ENCODE measurements at regions not wholly inside any gene's neighbourhood (a gene's known extent, or its start where the extent isn't known, plus 50 kb on each side); places are given as distances from the start of the nearest gene placed in this dataset.

GRCh38 chr4:3353752-3354454, 61.1 kb downstream of the RGS12 start:
- Histone ChIP-seq H3K27me3 (ENCODE audit: insufficient read depth, low read depth, low read length) (no peaks in the 10 kb centered on the region), H3K79me2 (replicated peaks; ENCODE audit: insufficient read depth, low read length) (peaks cover 8% of the 10 kb centered on the region), H3F3A (ENCODE audit: insufficient read depth, low read length, poor library complexity, severe bottlenecking) (no peaks in the 10 kb centered on the region), H3K36me3 (ENCODE audit: insufficient read depth, low read length) (no peaks in the 10 kb centered on the region), H3K27ac (ENCODE audit: low read length) (no peak overlapping the region), H3K9ac (ENCODE audit: low read length) (no peak overlapping the region), H3K9me3 (ENCODE audit: low read length) (no peaks in the 10 kb centered on the region), H3K4me3 (ENCODE audit: low read length) (no peak overlapping the region), H3K9me2 (ENCODE audit: insufficient read depth, low read length) (no peaks in the 10 kb centered on the region), H3K4me2 (ENCODE audit: low read length) (no peak overlapping the region), H4K20me1 (ENCODE audit: insufficient read depth) (no peaks in the 10 kb centered on the region), H2AFZ (ENCODE audit: low read depth, low read length) (no peak overlapping the region)
- no peak for TF ChIP-seq SMC3 (conservative IDR thresholded peaks at IDR 0.05; ENCODE audit: poor library complexity)
- TF ChIP-seq CTCF (IDR thresholded peaks at IDR 0.05; ENCODE audit: poor library complexity, severe bottlenecking), result no peak
- TF ChIP-seq TAF1 (IDR thresholded peaks at IDR 0.05; ENCODE audit: low read depth), result no peak
- no peak for TF ChIP-seq POLR2AphosphoS5 (IDR thresholded peaks at IDR 0.05)
- no peak for TF ChIP-seq EZH2 (IDR thresholded peaks at IDR 0.05; ENCODE audit: borderline replicate concordance, insufficient read depth, low read length, poor library complexity, severe bottlenecking)
- TF ChIP-seq MXI1 (conservative IDR thresholded peaks at IDR 0.05; ENCODE audit: poor library complexity, severe bottlenecking), result no peak
- TF ChIP-seq EP300 (conservative IDR thresholded peaks at IDR 0.05; ENCODE audit: poor library complexity, severe bottlenecking), result no peak
- no peak for TF ChIP-seq REST (IDR thresholded peaks at IDR 0.05; ENCODE audit: borderline replicate concordance)
- TF ChIP-seq RAD21 (conservative IDR thresholded peaks at IDR 0.05), result no peak

GRCh38 chr4:3354455-3354811, 61.6 kb downstream of the RGS12 start:
- H3K4me3 ChIP-seq (ENCODE audit: low read length), result no peak overlapping the region
- H3K79me2 ChIP-seq (replicated peaks; ENCODE audit: insufficient read depth, low read length), result peaks cover 8% of the 10 kb centered on the region
- H3K27me3 ChIP-seq (ENCODE audit: insufficient read depth, low read depth, low read length), result no peaks in the 10 kb centered on the region
- H3K9me3 ChIP-seq (ENCODE audit: low read length), result no peaks in the 10 kb centered on the region
- H3F3A ChIP-seq (ENCODE audit: insufficient read depth, low read length, poor library complexity, severe bottlenecking), result no peaks in the 10 kb centered on the region
- no peaks in the 10 kb centered on the region for H4K20me1 ChIP-seq (ENCODE audit: insufficient read depth)
- TF ChIP-seq REST (IDR thresholded peaks at IDR 0.05; ENCODE audit: borderline replicate concordance) (no peak), SMC3 (conservative IDR thresholded peaks at IDR 0.05; ENCODE audit: poor library complexity) (no peak), MXI1 (conservative IDR thresholded peaks at IDR 0.05; ENCODE audit: poor library complexity, severe bottlenecking) (no peak), EZH2 (IDR thresholded peaks at IDR 0.05; ENCODE audit: borderline replicate concordance, insufficient read depth, low read length, poor library complexity, severe bottlenecking) (no peak), CTCF (IDR thresholded peaks at IDR 0.05; ENCODE audit: poor library complexity, severe bottlenecking) (no peak), TAF1 (IDR thresholded peaks at IDR 0.05; ENCODE audit: low read depth) (no peak), POLR2AphosphoS5 (IDR thresholded peaks at IDR 0.05) (no peak)
- no peak overlapping the region for H3K4me2 ChIP-seq (ENCODE audit: low read length)
- no peak overlapping the region for H2AFZ ChIP-seq (ENCODE audit: low read depth, low read length)
- no peaks in the 10 kb centered on the region for H3K9me2 ChIP-seq (ENCODE audit: insufficient read depth, low read length)
- H3K27ac ChIP-seq (ENCODE audit: low read length), result no peak overlapping the region
- no peak overlapping the region for H3K9ac ChIP-seq (ENCODE audit: low read length)
- H3K36me3 ChIP-seq (ENCODE audit: insufficient read depth, low read length), result no peaks in the 10 kb centered on the region

All from neural cell (in vitro differentiated cells).